ENCODE measurements at regions not wholly inside any gene's neighbourhood (a gene's known extent, or its start where the extent isn't known, plus 50 kb on each side); places are given as distances from the start of the nearest gene placed in this dataset.
"Not testable (repeated sequence)": the region's sequence is repeated elsewhere in the genome, so short reads cannot be mapped to it uniquely, and the experiment has no call there.

DNA sequence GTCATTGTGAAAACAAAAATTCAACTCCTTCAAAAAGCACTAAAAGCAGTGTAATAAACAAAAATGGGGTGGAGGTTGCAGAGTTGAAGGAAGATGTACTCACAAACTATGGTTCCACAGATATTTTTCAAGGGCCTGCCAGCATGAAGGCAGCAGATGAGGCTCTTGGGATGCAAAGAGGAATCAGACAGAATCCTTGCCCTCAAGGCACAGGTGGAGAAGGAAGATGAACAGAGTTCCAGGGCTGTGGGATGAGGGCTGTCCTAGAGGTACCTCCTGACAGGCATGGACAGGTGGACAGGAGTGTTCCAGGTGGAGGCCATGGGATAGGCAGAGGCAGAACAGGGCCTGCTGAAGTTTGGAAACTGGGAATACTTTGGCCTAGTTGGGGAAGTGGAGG is 140.5 kb upstream of the ANKH start:
- DNase-seq: no peak

DNA sequence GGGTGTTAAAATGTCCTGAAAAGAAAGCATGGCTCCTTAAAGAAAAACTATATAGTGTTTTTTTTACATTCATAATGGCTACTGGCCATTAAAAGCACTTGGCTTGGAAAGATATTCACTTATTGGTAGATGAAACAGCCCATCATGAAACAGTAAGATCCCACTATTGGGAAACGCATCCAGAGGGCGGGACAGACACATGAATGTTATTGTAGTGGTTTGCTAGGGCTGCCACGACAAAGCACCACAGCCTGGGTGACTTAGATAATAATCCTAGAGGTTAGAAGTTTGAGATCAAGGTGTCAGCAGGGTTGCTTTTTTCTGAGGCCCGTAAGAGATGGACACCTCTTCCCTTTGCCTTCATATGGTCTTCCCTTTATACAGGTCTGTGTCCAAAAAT is 139.4 kb upstream of the ANKH start:
- DNase-seq: no peak

DNA sequence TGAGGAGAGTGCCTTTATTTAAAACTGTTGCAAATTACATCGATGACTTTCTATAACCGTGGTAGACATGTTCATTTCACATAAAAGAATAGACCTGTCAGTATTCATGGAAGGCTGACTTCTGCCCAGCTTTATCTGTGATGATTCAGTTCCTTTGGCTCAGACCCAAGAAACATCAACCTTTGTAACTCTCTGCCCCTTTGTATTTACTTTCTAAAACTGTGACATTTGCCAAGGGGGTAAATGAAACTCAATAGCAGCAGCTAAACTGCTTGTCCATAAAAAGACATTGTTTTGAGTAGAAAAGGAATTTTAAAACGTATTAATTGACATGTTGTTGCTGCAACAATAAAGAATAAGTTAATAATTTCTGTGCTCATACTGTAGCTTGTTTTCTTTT is 137.8 kb upstream of the ANKH start:
- no peak for DNase-seq

DNA sequence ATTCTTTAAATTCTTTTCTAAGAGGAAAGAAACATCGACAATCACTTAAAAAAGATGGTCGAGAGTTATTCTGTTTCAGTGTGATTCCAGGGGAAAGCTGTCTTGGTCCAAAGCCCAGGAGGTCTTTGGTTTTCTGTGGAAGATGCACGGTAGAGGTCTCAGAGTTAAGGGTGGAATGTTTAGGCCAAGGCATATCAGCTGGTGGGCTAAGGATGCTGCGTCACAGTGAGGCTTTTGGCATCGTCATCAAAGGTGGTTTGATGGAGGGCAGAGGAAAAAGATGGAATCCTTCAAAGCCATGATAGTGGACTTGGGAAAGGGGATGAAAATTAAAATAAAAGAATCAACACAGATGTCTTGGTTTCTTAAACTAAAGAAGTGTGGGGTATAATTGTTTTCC is 137.3 kb upstream of the ANKH start:
- no peak for DNase-seq

DNA sequence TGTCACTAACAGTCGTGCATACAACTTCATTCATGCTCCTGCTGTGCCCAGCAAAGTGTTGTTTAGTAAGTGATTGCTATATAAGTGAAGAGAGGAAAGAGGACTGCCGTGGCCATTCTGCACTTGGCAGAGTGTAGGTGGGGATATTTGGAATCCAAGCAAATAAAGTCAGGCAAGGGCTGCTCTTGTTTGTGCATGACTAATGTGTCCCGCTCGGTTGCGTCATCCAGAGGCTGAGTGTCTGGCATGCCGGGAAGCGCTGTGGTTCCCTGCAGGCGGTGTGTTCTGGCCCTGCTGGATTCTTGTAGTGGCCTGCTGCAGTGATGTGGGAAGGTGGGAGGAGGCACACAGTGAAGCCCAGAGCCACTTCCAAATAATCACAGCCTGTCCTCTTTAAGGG is 136.9 kb upstream of the ANKH start:
- DNase-seq: peak; percentile 57

DNA sequence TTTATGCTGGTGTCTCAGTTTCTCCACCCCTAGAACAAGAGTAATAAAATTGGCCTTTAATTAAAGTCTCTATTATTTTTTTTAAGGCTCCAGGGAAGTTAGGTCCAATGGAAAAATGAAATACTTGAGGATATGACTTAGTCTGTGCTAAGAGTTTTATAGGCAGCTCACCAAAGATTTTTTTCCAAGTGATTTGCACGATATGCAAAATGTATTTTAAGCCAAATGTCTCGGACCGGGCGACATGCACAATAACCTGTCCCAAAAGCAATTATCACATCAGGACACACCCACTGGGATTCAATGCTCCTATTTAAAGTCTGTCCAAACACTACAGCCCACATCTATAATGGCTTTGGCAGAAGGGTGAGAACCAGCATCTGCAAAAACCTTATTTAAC is 136.1 kb upstream of the ANKH start:
- no peak for DNase-seq

DNA sequence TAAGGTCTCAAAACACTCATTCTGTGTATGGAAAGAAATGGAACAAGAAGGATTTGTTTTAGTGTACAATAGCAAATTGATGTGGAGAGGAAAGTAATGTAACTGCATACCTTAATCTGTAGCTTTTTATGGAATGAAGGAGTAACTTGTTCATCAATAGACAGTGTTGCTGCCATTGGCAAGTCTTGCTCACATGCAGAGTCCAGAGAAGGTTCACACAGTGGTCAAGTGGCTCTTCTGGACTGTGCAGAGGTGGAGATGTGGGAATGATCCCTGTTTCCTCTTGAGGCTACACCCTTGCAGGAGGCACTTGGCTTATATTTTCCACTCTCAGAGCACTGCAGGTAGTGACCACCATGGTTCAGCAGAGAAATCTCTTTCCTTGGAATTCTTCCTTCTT is 132.9 kb upstream of the ANKH start:
- no peak for DNase-seq

DNA sequence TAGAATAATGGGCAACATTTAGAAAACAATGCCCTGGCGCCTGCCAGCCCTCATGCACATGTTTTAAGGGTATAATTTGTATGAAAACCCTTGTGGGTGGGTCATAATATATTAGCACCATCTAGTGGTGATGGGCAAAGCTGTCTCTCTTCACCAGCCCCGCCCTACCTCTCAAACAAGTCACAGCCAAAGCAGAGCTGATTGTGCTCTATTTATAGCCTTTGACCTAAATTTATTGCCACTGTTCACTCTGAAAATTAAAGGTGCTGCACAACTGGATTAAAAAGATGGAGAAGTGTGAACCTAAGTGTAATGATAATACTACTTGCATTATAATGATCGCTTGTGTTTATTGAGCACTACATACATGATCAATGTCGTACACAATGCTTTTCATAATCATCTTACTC is 131.9 kb upstream of the ANKH start:
- peak; percentile 72 for DNase-seq

DNA sequence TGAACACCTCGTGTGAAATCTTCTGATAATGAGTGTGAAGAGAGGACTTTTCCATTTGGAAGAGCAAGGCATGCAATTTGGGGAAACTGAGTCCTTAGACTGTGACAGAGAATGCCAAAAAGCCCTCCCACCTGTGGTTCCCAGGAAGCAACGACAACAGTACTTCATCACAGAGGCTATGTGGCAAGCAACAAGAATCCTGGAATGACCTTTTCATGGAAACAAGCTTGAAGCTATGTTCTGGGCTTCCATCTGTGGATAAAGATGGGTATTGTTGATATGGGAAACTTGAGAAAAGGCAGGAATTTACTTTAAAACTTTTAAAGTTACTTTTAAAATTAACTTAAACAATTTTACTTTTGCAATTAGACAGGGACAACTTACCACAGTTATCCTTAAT is 131.2 kb upstream of the ANKH start:
- DNase-seq: no peak

DNA sequence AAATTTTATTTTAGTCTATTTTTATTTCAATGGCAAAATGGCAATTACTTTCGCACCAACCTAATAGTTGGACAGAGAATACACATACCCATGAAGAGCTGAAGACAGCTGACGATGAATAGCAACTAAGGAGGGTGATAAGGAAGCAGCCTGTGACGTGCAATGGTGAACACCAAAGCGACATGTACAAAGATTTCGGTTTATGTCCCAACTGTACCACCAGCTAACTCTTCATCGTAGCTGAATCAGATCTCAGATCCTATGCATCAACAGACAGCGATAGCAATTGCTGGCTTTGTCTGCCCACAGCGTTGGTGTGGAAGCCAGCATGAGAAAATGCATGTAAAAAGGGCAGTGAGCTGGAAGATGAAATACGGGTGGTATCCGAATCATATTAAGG is 130.6 kb upstream of the ANKH start:
- no peak for DNase-seq

DNA sequence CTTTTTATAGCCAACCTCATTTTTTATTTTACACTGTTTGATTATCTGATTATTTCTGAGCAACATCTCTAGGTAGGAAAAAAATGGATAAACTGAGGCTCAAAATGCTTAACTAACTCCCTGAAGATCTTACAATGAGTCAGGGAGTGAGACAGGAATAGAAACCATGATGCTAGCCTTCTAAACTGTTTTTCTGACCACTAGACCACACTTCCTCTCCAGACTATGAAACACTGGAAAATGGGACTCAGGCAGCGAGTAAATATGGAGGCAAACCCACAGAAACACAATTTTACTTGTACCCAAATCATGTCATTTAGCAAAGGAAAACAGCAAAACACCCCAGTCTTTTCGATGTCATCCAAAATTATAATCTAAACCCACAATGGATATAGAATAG is 129.9 kb upstream of the ANKH start:
- peak; percentile 81 for DNase-seq

DNA sequence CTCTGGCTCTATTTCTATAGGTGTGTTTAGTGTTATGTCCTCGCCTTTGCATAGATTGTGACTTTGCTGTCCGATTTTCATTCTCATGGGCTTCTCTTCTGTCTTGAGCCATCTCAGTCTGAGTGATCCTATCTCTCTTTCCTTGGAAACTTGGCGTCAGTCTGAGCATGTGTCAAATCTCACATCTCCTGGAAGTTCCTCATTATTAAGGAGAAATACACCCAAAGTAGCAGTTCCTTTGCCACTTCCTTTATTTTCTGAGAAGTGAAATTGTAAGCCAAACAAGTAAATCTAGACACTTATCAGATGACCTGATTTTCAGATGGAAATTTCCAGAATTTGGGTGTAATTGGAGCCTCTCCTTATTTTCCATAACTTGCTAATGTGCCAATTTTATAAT is 126.9 kb upstream of the ANKH start:
- DNase-seq: peak; percentile 91

DNA sequence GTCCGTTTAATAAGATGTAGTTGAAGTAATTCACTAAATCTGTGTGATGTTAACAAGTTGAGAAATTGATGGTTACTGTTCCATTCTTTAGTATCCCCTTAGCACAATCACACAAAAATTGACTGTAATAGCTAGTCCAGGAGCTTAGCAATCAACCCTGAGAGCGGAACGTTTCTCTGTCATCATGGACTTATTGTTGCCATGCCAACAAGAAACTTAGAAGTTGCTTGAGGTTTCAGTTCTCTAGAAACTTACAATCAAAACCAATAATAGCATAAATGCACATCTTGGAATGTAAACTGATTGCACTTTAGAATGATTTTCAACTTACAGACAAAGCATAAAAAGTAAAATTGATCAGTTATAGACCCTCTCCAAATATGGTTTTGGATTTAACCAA is 125.4 kb upstream of the ANKH start:
- DNase-seq: peak; percentile 94

DNA sequence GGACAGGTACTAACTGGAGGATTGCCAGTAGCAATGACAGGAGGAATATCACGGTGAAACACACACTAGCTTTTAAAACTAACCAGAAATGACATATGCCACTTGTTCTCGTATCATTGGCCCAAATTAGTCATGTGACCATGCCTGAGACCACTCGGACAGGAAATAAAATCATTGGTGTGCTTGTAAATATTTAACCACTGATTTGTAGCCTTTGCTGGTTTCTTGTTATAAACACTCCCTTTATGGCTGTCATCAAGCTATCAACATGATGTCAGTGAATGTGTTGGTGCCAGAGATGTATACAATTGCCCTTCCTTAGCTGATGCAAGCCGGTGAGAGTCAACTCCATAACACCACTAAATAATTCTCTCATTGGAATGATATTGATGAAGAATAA is 123.7 kb upstream of the ANKH start:
- DNase-seq: no peak

DNA sequence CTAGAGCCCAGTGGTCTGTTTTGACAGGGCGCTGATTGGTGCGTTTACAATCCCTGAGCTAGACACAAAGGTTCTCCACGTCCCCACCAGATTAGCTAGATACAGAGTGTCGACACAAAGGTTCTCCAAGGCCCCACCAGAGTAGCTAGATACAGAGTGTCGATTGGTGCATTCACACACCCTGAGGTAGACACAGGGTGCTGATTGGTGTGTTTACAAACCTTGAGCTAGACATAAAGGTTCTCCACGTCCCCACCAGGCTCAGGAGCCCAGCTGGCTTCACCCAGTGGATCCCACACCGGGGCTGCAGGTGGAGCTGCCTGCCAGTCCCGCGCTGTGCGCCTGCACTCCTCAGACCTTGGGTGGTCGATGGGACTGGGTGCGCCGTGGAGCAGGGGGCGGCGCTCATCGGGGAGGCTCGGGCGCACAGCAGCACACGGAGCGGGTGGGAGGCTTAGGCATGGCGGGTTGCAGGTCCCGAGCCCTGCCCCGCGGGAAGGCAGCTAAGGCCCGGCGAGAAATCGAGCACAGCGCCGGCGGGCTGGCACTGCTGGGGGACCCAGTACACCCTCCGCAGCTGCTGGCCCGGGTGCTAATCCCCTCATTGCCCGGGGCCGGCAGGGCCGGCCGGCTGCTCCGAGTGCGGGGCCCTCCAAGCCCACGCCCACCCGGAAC is 122.0 kb upstream of the ANKH start:
- DNase-seq: not testable (repeated sequence)

DNA sequence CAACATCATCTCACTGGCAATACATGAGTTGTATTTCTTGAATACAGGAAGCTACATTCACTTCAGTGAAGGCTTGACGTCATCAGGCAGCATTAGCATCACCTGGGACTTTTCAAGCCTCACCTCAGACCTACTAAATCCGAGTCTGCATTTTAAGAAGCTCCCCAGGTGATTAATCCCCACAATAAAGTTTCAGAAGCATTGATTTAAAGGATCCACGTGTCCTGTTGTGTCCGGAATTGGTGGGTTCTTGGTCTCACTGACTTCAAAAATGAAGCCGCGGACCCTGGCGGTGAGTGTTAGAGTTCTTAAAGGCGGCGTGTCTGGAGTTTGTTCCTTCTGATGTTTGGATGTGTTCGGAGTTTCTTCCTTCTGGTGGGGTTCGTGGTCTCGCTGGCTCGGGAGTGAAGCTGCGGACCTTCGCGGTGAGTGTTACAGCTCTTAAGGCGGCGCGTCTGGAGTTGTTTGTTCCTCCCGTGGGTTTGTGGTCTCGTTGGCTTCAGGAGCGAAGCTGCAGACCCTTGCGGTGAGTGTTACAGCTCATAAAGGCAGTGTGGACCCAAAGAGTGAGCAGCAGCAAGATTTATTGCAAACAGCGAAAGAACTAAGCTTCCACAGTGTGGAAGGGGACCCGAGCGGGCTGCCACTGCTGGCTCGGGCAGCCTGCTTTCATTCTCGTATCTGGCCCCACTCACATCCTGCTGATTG is 121.3 kb upstream of the ANKH start:
- not testable (repeated sequence) for DNase-seq

DNA sequence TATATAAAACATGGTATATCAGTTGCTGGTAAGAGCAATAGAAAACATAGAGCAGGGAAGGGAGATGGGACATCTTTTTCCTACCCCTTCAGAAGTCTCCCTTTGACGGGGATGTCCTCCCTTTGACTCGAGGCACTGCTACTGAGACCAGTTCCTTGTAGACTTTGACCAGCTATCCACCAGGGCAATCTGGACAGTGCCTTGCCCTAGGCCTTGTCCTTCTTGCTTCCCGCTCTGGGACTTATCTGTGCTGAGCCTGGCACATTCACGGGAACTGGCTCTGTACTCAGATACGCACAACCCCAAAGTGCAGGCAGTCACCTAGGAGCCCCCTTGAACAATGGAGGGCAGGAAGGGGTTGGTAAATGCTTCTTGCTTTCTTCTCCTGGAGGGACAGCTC is 116.6 kb upstream of the ANKH start:
- DNase-seq: no peak

DNA sequence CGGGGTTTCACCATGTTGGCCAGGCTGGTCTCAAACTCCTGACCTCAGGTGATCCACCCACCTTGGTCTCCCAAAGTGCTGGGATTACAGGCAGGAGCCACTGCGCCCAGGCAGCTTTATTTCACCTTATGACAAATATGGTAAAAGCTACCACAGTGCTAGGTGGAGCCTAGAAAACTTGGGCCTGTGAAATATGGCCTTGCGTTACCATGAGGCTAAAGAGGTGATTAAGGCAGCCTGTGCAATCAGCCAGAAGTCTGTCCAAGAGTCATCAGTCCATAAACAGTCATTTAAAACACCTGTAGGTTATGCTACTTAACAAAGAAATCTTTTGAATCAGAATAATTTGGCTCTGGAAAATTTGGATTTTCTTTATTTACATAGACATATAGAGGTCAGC is 114.8 kb upstream of the ANKH start:
- DNase-seq: no peak

DNA sequence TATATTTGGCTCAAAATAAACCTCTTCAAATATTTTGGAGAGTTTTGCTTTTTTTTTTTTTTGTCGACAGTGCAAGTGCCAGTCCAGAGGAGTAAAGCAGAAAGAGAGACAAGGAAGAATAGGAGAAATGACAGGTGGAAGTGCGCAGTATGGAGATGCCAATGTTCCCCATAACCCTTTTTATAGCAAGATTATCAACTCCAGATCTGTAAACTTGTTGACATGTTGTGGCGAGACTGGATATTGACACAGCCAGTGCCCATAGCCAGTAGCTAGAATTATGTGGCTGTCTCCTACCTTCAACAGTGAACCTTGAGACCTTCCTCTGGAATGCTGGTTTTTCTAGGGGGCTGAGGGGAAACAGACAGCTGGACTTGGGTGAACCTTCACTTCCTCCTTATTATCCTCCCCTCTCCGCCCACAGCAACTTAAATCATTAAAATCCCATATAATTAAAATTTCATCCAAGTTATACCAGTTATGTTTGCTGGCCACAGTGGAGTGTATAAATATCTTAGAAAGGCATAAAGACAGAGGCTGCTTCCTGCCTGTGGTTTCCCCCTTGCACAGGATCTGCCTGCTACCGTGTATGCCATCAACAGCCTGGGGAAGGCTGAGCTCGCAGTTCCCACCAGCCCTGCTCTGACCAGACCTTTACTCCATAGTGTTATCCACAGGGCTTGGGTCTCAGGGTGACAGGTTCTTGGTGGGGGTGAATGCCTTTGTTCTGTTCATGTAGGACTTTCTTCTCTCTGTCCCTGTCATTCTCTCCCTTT is 112.3 kb upstream of the ANKH start:
- no peak for DNase-seq

DNA sequence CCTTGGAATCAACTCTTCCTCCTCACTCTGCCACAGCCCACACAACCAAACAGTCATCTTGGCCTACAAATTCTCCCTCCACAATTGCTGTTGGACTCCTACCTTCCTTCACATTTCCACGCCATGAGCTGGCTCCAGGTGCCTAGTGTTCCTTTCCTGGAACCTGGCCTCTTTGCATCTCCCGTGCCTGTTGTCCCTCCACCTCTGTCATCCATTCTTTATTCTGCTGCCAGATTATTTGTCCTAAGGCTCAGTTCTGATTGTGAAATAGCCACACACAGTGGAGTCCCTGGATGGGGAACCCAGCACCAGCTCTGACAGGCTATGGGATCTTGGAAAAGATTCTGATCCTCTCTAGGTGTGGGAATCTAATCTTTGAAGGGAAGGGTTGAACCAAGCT is 109.1 kb upstream of the ANKH start:
- no peak for DNase-seq

DNA sequence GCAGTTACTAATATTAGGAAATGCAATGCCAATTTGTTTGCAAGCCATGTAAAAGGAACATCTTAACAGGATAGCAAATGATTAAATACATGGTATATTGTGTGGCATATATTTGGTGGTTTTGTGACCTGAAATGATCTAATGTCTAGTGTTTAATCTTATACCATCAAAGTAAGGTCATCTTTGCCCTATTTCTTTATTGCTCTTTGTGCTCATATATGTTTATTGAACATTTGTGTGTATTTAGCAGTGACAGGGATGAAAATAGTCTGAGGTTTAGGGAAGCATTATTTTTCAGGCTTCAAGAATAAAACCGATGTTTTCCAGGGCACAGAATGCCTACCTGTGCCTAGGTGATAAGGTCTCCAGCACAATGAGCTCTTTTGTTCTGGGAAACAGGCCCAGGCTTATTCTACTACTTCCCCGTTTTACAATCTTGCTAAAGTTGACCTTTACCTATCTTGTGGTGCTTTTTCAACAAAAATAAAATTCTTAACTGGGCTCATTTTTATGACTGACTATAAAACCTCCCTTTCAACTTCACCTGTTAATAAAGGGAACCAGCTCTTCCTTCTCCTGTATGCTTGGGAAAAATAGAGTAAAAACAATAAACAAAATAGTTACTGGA is 105.6 kb upstream of the ANKH start:
- DNase-seq: no peak

DNA sequence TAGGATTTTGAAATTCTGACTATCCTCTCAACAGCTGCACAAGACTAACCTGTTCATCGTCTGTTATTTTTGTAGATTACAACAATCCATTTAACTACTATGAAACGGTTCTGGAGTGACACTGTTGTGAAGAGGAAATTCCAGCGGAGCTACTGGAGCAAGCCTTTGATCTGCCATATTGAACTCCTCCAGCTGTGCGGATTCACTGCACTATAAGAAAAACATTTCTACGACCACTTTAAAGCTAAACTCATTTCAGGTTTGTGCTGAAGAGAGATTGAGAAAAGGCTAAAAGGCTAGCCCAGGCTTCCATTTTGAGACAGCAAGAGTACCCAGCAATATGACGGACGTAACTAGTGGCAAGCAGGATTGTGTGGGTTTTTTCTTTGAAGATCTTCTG is 104.9 kb upstream of the ANKH start:
- DNase-seq: no peak

DNA sequence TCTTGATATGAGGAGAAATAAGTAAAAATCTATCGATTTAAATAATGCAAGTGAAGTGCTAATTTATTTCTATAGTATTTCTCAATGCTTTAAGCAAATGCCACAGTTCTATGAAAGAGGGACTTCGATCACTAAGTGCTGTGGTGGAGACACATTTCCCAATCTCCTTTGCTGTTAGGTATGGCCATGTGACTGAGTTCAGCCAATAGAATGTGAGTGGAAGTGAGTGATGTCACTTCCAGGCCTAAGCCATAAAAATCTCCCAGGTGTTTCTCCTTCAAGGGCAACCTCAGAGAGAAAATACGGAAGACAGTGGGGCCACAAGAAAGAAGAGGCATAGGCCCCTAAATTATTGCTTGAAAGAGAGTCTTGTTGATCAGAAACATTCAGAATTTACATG is 100.3 kb upstream of the ANKH start:
- no peak for DNase-seq

DNA sequence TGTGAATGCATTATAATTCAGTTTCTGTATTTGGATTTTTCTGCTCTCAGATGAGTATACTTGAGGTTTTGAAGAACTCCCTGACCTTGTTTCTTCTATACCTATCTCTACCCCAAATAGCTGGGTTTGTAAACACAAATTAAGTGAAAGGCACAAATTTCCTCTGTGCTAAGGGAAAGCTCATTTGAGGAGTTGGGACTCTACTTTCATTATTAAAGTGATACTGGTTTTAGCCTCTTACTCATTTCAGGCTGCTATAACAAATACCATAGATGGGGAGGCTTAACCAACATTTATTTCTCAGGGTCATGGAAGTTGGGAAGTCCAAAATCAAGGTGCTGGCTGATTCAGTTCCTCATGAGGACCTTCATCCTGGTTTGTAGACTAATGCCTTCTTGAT is 97.2 kb upstream of the ANKH start:
- DNase-seq: no peak

All from inflammatory macrophage treated with lipopolysaccharide for 4 hours (primary cell).